ENCODE measurements at regions not wholly inside any gene's neighbourhood (a gene's known extent, or its start where the extent isn't known, plus 50 kb on each side); places are given as distances from the start of the nearest gene placed in this dataset.

DNA sequence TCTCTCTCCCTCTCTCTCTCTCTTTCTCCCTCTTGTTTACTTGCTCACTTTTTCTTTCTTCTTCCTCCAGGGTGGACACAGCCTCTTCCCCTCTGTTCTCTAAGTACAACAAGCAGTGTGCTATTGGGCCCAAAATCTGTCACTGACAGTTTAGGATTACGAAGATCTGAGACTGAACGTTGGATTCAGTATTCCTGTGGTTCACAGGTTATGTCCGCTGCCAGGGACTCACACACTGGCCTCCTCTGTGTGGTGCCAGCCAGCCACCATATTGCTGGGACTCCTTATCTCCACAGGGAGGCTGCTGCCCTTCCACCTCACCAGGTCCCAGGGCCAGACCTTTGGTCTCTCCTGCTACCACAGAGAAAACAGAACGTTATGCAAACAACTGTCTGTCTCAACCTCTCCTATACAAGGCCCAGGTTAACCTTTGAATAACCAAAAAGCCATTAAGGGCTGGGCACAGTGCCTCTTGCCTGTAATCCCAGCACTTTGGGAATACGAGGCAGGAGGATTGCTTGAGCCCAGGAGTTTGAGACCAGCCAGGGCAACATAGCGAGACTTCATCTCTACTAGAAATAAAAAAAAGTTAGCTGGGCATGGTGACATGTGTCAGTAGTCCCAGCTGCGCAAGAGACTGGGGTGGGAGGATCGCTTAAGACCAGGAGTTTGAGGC lies 171.9 kb upstream of the RAB4A start (continued):
- TF ChIP-seq ZNF33A (CRISPR knock-in tag; IDR thresholded peaks at IDR 0.05; ENCODE audit: borderline replicate concordance) (no peak), ZZZ3 (CRISPR knock-in tag; IDR thresholded peaks at IDR 0.05; ENCODE audit: borderline replicate concordance) (no peak), ZNF7 (CRISPR knock-in tag; IDR thresholded peaks at IDR 0.05) (no peak; the same call in 1 of the 2 replicates), NPAS2 (CRISPR knock-in tag; IDR thresholded peaks at IDR 0.05; ENCODE audit: borderline replicate concordance) (no peak), RCOR2 (CRISPR knock-in tag; IDR thresholded peaks at IDR 0.05) (peak; percentile 98), PAF1 (CRISPR knock-in tag; IDR thresholded peaks at IDR 0.05) (no peak), TIGD3 (CRISPR knock-in tag; IDR thresholded peaks at IDR 0.05; ENCODE audit: borderline replicate concordance) (no peak), HNRNPK (IDR thresholded peaks at IDR 0.05; ENCODE audit: low read depth, low read length, poor library complexity, severe bottlenecking) (no peak), GATAD1 (CRISPR knock-in tag; IDR thresholded peaks at IDR 0.05) (peak; percentile 60; the same call in 1 of the 2 replicates), IRX3 (CRISPR knock-in tag; IDR thresholded peaks at IDR 0.05; ENCODE audit: borderline replicate concordance, low read depth) (no peak), MAF1 (CRISPR knock-in tag; IDR thresholded peaks at IDR 0.05; ENCODE audit: borderline replicate concordance) (no peak), SP4 (CRISPR knock-in tag; IDR thresholded peaks at IDR 0.05) (no peak), ZNF776 (CRISPR knock-in tag; IDR thresholded peaks at IDR 0.05) (no peak), SMARCC2 (IDR thresholded peaks at IDR 0.05) (no peak), ARID3A (IDR thresholded peaks at IDR 0.05; ENCODE audit: low read depth, low read length) (no peak), TRIM24 (CRISPR knock-in tag; IDR thresholded peaks at IDR 0.05) (no peak), ZEB1 (IDR thresholded peaks at IDR 0.05; ENCODE audit: insufficient replicate concordance, low read depth) (no peak), BCL6 (CRISPR knock-in tag; IDR thresholded peaks at IDR 0.05) (peak; percentile 91), ZNF382 (CRISPR knock-in tag; IDR thresholded peaks at IDR 0.05; ENCODE audit: borderline replicate concordance) (no peak), TEAD3 (CRISPR knock-in tag; optimal IDR thresholded peaks at IDR 0.05; ENCODE audit: borderline replicate concordance) (peak; percentile 70), U2AF2 (IDR thresholded peaks at IDR 0.05; ENCODE audit: low read depth, low read length) (no peak), ZBTB7A (CRISPR knock-in tag; IDR thresholded peaks at IDR 0.05) (no peak), ZNF282 (IDR thresholded peaks at IDR 0.05; ENCODE audit: partially characterized antibody) (no peak), SRSF4 (IDR thresholded peaks at IDR 0.05; ENCODE audit: low read depth, low read length, poor library complexity, severe bottlenecking) (no peak), NKX3-1 (CRISPR knock-in tag; IDR thresholded peaks at IDR 0.05) (peak; percentile 70; the same call in 1 of the 2 replicates), ZNF3 (CRISPR knock-in tag; IDR thresholded peaks at IDR 0.05) (peak; percentile 62; the same call in 1 of the 2 replicates), SAP130 (CRISPR knock-in tag; IDR thresholded peaks at IDR 0.05; ENCODE audit: low read depth) (peak; percentile 82), HOXA9 (CRISPR knock-in tag; IDR thresholded peaks at IDR 0.05; ENCODE audit: borderline replicate concordance) (no peak), ZNF235 (CRISPR knock-in tag; IDR thresholded peaks at IDR 0.05; ENCODE audit: borderline replicate concordance) (no peak), NFE2 (CRISPR knock-in tag; IDR thresholded peaks at IDR 0.05) (no peak), ZNF703 (CRISPR knock-in tag; IDR thresholded peaks at IDR 0.05; ENCODE audit: borderline replicate concordance) (no peak), GTF3A (CRISPR knock-in tag; conservative IDR thresholded peaks at IDR 0.05) (no peak)

All from HepG2 (cell line).